ENCODE measurements at regions not wholly inside any gene's neighbourhood (a gene's known extent, or its start where the extent isn't known, plus 50 kb on each side); places are given as distances from the start of the nearest gene placed in this dataset.
"Not testable (repeated sequence)": the region's sequence is repeated elsewhere in the genome, so short reads cannot be mapped to it uniquely, and the experiment has no call there.

DNA sequence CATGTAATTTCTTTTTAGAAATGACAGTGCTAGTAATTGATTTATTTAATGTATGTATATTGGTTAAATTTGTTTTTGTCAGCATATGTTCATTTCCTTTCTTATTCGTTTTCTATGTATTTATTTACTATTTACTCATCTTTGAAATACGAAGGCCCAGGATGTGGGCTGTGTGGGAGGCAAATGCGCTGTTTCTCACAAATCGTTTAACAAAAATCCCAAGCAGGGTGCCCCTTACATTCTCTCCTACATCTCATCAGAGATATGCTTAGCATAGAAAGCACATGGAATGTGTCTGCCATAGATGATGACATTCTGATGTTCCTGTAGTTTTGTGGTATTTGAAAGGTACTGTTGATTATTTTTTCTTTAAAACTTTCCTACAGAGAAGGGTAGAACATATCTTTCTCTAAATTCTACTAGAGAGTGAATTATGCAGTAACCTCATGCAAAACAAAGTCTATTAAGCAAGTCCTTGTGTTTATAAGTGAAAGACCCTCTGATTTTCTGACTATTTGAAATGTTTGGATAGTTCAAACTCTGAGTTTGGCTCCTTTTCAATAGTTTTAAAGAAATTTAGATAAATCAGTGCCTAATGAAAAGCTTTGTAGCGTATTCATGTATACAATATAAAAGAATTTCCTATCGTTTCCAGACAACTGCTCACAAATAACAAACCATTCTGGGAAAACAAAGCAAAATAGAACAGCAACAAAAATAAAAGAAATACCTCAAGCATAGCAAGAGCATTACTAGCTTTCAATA lies 111.1 kb upstream of the VGLL3 start:
- no peak for DNase-seq (ENCODE audit: low read depth)

- not testable (repeated sequence) for DNase-seq (ENCODE audit: low read depth)
These were observed 106.8 kb upstream of the VGLL3 start for GRCh38 chr3:87097733-87098132.

- no peak for DNase-seq (ENCODE audit: low read depth)
These were observed 99.7 kb upstream of the VGLL3 start for GRCh38 chr3:87090631-87091030.

- DNase-seq (ENCODE audit: low read depth), result peak; percentile 41
These were observed 98.3 kb upstream of the VGLL3 start for GRCh38 chr3:87088993-87089841.

DNA sequence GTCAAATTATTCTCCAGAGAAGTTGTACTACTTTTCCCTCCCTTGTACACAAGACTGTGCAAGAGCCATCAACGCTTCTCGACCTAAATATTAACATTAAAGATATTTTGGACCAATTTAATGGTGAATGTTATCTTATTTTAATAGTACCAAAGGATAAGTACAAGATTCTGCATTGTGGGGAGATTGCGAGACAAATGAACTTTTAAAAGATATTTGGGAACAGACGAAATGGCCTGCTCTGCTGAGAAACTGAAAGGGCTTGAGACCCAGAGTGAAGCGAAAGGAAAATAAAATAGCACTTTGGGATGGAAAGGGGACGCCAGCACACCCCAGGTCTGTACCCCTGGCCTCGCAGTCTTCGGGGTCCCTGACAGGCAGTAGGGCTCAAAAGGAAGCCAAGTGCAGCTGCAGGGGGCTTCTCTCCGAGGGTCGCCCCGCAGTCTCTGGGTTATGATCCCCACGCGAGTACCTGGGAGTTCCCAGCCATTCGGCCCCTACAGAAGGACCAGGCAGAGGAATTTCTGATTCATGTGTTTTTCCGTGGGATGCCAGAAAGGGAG lies 97.6 kb upstream of the VGLL3 start:
- DNase-seq (ENCODE audit: low read depth), result no peak

- no peak for DNase-seq (ENCODE audit: low read depth)
These were observed 93.9 kb upstream of the VGLL3 start for GRCh38 chr3:87084868-87085267.

DNA sequence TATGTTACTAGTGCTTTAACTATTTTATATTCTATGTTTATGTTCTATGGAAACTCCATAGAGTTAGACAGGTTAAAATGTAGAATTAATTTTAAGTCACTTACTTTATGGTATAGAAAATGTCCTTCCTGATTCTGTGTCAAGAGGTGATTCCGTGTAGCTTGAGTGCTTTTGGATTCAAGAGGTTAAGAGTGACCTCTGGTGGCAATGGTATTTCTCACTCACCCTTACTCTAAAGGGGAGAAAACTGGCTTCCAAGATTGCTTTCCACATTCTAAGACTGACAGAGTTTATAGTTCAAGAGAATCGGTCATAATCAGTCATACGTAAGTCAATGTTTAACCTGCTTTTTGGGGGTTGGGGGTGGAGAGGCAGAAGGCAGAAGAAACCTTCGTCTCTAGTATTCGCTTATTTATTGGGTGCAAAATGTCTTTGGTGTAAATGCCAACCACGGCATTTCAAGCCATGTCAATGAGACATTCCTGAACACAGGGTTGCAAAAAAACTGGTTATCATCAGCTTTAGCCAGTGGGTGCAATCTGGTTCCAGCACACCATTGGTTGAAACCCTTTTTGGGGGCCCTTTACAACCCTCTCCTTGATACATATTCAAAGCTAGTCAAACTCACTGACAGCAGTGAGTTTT lies 92.0 kb upstream of the VGLL3 start:
- peak; percentile 50 for DNase-seq (ENCODE audit: low read depth)

DNA sequence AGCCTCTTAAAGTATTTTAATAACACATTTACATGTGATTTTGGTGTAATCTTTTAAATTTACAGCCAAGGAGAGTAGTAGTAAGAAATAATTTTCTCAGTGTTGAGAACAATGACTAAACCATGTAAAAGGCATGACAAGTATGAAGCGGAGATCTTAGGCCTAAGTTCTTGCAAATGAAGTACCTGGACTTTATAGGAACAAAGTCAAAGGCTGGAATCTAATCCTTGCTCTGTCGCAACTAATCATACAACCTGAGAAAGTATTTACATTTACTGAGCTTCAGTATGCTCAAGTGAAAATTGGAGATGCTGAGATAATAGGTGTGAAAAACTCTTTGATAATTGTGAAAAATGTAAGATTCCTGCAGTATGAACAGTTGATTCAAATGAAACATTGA lies 86.4 kb upstream of the VGLL3 start:
- DNase-seq (ENCODE audit: low read depth), result no peak

GRCh38 chr3:87076946-87077345 lies 86.0 kb upstream of the VGLL3 start:
- no peak for DNase-seq (ENCODE audit: low read depth)

DNA sequence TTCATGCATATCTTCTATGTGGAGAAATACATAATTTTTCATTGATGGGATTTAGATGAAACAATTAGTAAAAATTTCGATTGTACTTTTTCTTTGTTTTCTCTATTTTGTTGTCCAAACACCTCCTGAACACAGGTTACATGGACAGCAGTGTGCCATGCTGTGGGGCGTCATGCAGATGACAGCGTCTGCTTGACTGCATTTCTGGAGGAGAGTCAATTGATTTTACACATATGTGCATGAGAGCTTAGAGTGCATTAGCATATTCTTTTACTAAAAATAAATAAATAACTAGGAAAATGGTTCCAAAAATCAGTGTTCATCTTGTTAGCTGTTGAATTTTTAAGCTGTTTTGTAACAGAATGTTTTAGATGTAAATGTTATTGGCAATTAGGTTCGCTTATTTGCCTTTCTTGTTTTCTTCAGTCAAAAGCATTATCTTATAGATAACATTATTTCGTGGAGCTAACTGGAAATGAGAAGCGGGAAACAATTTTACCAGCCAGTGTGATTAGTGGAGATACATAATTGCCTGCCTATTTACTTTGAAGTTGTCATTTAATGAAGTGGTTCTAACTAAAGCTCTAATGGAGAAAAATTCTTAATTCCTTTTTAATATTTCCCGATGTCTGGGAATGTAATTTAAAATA lies 82.7 kb upstream of the VGLL3 start:
- DNase-seq (ENCODE audit: low read depth), result no peak

DNA sequence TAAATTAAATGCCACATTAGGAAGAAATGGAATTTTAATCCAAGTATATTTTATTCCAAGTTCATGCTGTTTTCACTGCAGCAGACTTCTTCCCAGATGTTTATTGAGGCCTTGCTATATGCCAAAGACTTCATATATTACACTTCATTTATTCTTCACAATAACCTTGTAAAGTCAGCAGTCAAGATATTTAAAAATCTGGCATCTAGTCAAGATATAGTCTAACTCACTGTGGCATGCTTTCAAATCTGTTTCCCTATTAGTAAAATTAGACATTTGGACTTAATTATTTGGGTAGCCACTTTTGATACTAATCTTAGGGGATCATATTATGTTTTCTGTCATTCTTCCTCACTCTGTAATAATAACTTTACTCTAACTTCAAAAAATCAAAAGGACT lies 81.5 kb upstream of the VGLL3 start:
- DNase-seq (ENCODE audit: low read depth), result no peak

DNA sequence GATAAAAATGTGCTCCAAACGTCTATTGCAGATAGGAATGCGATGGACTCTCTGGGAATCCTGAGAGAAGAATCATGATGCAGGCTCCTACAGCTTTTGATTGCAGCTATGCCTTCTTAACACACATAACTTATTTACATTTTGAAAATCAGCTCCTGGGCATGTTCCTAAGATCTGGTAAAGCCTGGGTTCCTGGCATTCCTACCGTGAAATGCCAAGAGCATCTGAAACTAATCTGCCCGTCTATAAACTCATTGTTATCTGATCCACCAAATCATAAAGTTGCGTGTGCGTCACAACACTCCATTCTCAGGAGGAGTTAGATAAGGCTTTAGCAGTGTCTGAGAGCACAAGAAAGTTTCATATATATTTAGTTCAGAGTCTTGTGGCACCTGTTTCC lies 79.0 kb upstream of the VGLL3 start:
- no peak for DNase-seq (ENCODE audit: low read depth)

- DNase-seq (ENCODE audit: low read depth), result no peak
These were observed 78.1 kb upstream of the VGLL3 start for GRCh38 chr3:87069021-87069420.

DNA sequence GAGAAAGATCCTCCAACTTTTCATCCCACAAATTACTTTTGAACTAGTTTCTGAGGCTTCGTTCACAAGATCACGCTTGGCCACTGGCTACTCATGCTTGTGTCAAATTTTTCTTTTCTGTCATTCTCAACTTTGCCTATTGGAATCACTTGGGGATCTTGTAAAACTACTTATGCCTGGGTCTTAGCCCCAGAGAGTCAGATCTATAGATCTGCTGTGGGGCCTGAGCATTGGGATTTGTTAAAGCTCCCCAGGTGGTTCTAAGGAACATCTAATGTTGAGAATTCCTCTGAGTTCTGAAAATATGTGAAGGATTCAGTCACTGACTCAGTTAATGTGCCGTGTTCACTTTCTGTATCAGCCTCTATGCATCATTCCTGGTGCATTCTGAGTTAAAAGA lies 71.7 kb upstream of the VGLL3 start:
- DNase-seq (ENCODE audit: low read depth), result no peak

DNA sequence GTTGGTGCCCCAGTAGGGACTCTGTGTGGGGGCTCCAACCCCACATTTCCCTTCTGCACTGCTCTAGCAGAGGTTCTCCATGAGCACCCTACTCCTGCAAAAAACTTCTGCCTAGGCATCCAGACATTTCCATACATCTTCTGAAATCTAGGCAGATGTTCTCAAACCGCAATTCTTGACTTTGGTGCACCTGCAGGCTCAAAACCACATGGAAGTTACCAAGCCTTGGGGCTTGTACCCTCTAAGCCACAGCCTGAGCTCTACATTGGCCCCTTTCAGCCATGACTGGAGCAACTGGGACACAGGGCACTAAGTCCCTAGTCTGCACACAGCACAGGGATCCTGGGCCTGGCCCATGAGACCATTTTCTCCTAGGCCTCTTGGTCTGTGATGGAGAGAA lies 66.5 kb upstream of the VGLL3 start:
- DNase-seq (ENCODE audit: low read depth), result no peak

DNA sequence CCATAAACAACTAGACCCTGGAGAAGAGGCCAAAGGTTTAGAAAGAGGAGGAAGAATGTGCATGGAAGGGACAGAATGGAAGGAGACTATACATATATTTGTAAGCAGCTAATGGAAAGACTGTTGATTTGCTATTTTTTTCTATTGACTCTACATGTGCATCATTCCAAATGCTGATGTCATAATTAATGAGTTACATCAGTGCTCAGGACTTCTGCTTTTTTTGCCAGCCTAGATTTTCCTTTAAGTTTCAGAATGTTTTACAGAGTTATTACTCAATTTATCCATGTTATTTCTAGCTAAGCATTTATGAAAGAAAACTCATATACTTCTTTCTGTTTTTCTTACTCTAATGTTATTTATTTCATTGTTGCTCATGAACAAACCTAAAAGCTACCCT lies 62.6 kb upstream of the VGLL3 start:
- no peak for DNase-seq (ENCODE audit: low read depth)

DNA sequence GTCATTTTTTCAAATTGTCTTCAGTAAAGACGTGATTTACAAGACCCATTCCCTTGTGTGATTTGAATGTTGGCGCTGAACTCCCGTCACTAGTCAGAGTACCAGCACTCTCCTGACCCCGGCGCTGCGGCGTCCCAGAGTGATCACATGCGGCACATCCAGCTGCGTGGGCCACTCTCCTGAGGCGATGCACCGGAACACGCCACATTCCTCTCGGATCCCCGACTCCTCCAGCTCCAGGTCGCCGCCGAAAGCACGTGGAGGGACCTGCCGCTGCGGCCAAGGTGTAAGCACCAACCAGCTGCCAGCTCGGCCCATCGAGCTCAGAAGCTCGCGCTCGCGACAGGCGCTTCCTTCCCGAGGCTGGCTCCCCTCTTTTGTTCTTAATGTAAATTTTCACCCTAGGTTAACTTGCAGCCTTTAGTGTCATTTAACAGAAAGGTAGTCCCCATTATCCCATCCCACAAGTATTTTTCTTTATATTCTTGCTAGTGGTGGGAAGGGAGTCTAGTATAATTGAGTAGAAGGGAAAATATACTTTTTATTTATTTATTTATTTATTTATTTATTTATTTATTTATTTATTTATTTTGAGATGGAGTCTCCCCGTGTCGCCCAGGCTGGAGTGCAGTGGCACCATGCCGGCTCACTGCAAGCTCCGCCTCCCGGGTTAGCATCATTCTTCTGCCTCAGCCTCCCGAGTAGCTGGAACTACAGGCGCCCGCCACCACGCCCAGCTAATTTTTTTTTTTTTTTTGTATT lies 61.7 kb upstream of the VGLL3 start:
- DNase-seq (ENCODE audit: low read depth), result no peak

DNA sequence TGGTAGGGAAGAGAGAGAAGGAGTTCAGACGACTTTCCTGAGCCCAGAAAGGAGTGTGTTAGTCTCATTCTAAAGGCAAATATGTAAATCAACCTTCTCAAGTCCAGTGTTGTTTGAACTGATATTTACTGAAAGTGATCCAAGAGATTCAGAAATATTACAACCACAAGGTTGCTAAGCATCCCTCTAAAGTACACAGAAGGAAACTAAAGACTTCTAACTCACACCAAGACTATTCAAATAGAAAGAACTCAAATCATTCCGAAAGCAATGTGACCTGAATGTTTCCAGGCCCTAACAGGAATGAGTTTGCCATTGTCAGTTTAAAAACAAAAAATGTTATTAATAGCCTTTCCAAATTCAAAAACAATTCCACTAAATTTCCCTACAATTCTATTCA lies 56.9 kb upstream of the VGLL3 start:
- DNase-seq (ENCODE audit: low read depth), result no peak

DNA sequence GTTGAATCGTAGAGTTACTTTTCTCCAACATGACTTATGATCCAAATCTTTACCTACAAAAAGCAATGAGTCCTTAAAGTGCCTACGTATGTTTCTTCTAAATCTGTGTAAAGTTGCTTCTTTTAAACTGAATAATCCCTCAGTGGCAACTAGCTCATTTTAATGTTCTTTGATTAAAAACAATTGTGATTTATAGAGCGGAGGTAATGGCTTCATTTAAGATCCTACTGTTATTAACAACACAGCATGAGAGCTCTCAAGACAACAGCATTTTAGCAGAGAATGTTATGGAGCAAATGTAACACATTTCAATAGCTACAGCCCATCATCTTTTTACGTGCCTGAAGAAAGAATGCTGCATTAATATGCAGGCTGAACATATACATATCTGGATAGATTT lies 55.3 kb upstream of the VGLL3 start:
- DNase-seq (ENCODE audit: low read depth), result no peak

DNA sequence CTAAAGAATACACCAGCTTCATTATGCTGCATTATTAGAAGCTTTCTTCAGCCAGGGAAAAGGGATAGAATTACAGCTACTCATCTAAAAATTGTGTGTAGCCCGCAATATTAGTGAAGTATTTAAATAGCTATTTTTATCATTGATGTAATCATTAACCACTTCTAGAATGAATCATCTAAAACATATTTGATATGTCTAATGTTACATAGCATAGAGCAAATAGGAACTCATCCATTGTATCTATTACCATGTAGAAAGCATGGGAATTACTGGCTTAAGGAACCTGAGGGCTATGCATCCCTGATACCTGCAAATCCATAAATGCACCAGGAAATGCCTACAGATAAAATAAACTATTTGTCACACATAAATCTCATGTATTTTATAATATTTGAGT lies 54.5 kb upstream of the VGLL3 start:
- no peak for DNase-seq (ENCODE audit: low read depth)

DNA sequence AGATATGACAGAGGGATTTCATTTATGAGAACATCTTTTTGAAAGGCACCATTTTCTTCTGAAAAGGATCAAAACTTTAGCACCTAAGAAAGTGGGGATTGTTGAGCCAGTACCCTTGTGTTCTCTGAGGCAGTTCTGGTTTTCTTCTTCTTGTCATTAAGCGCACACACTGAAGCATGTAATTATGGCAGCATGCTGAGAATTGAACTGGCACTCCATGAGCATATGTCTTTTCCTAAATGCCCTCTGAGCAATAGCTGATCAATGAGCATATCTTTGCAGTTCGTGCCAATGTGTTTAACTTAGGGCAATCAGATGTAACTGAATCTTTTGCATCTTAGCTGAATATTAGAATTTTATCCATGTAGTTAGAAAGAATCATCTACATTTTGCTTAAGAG lies 53.9 kb upstream of the VGLL3 start:
- no peak for DNase-seq (ENCODE audit: low read depth)
